Sigmoid colon (tissue), 6 donors: ENCODE measurements at regions not wholly inside any gene's neighbourhood (a gene's known extent, or its start where the extent isn't known, plus 50 kb on each side); places are given as distances from the start of the nearest gene placed in this dataset.

Experiments
- DNase-seq: peaks from one replicate; pipeline ENCODE4 v3.0.0-alpha.2; 2019
- H3K27ac ChIP-seq, 4 donors: fragments of 200-600 bp; sonication (generic); one replicate each; pipeline ENCODE4 v1.5.1; 2016 to 2019; ENCODE audit warnings: mild to moderate bottlenecking in 1 of 4
- H3K27me3 ChIP-seq, 3 donors: fragments of 200-600 bp; sonication (generic); one replicate each; pipeline ENCODE4 v1.5.1; 2019; ENCODE audit warnings: mild to moderate bottlenecking in 1 of 3
- H3K36me3 ChIP-seq, 4 donors: fragments of 200-600 bp; sonication (generic); one replicate each; pipeline ENCODE4 v1.5.1; 2016 to 2019
- H3K4me1 ChIP-seq, 4 donors: fragments of 200-600 bp; sonication (generic); one replicate each; pipeline ENCODE4 v1.5.1; 2017 to 2019
- H3K4me3 ChIP-seq, 4 donors: fragments of 200-600 bp; sonication (generic); one replicate each; pipeline ENCODE4 v1.5.1; 2017 to 2019; ENCODE audit warnings: mild to moderate bottlenecking in 2 of 4, moderate library complexity in 1 of 4
- H3K9me3 ChIP-seq, 4 donors: fragments of 200-600 bp in 3 of 4; sonication (generic) in 3 of 4; one replicate each; pipeline versions ENCODE4 v1.5.1 to v1.6.1; 2013 to 2019
- EP300 ChIP-seq, 4 donors: sonication (generic); formaldehyde crosslinking; IDR thresholded peaks; one replicate each; pipeline ENCODE4 v1.6.1; 2017; ENCODE audit warnings: antibody characterized with exemption in 4 of 4
- POLR2A ChIP-seq, 2 donors: fragments of 450-650 bp; IDR thresholded peaks; one replicate each; pipeline ENCODE4 v1.6.1; 2016; ENCODE audit warnings: antibody characterized with exemption in 2 of 2, mild to moderate bottlenecking in 2 of 2, moderate library complexity in 2 of 2
- POLR2AphosphoS5 ChIP-seq, 4 donors: sonication (generic); formaldehyde crosslinking; IDR thresholded peaks; one replicate each; pipeline ENCODE4 v1.6.1; 2017; ENCODE audit warnings: antibody characterized with exemption in 4 of 4
- WGBS, 2 donors: extraction: QIAGEN DNeasy Blood & Tissue Kit; methylation state at CpG; one replicate each; pipeline ENCODE4 v1.1.7; 2013; 5-methylcytosine and 5-hydroxymethylcytosine counted together
- intact Hi-C: fragments of 100-400 bp; cut with DNase I; formaldehyde crosslinking; loops from one replicate; pipeline ENCODE4 v1.15.1; 2023
- TF ChIP-seq, protein P1 (sequence below), 4 experiments: fragments of 450-650 bp in 3 of 4; fragments of 200-600 bp in 1 of 4; IDR thresholded peaks; one replicate each; pipeline ENCODE4 v1.5.1; 2016 to 2019; ENCODE audit warnings: antibody characterized with exemption in 4 of 4, mild to moderate bottlenecking in 3 of 4, moderate library complexity in 2 of 4
- donor health status: healthy with polysubstance abuse.
- donor health status: healthy.

- Histone ChIP-seq H3K36me3 (no peaks in the 10 kb centered on the region), H3K4me3 (no peak overlapping the region), H3K27me3 (no peaks in the 10 kb centered on the region), H3K9me3 (no peaks in the 10 kb centered on the region), H3K4me1 (no peaks in the 10 kb centered on the region), H3K27ac (no peak overlapping the region)
- no peak for DNase-seq
- no peak for TF ChIP-seq POLR2AphosphoS5 (IDR thresholded peaks at IDR 0.05)
- no peak for TF ChIP-seq POLR2A (IDR thresholded peaks at IDR 0.05)
- TF ChIP-seq, protein P1, sequence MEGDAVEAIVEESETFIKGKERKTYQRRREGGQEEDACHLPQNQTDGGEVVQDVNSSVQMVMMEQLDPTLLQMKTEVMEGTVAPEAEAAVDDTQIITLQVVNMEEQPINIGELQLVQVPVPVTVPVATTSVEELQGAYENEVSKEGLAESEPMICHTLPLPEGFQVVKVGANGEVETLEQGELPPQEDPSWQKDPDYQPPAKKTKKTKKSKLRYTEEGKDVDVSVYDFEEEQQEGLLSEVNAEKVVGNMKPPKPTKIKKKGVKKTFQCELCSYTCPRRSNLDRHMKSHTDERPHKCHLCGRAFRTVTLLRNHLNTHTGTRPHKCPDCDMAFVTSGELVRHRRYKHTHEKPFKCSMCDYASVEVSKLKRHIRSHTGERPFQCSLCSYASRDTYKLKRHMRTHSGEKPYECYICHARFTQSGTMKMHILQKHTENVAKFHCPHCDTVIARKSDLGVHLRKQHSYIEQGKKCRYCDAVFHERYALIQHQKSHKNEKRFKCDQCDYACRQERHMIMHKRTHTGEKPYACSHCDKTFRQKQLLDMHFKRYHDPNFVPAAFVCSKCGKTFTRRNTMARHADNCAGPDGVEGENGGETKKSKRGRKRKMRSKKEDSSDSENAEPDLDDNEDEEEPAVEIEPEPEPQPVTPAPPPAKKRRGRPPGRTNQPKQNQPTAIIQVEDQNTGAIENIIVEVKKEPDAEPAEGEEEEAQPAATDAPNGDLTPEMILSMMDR (IDR thresholded peaks at IDR 0.05): no peak
- TF ChIP-seq EP300 (IDR thresholded peaks at IDR 0.05): no peak
- intact Hi-C loops: no loop called here
- 70 to 81% methylated on average over 1 of the region's 1 CpG for WGBS, 2 donors
These were observed 122.5 kb upstream of the CNTN1 start for GRCh38 chr12:40569626-40570179.

DNA sequence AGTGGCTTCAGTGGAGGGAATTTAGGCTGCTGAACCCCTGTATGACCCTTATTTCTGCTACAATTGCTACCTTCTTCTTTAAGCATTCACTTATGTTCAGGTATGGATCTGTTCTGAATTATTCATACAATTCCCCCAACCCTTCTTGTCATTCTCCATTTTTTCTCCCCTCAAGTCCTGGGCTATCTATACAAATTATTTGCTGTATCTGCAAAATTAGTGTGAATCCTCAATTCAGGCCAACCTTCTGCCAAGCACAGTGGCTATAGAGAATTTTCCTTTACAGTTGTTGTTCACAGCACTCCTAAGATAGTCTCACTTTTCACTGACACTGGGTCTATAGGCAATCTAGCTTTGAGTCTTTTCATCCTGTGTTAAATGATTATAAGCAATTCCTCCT is 119.2 kb upstream of the CNTN1 start:
- no peaks in the 10 kb centered on the region for H3K9me3 ChIP-seq
- TF ChIP-seq POLR2A (IDR thresholded peaks at IDR 0.05): no peak
- TF ChIP-seq, protein P1 (IDR thresholded peaks at IDR 0.05): no peak
- TF ChIP-seq EP300 (IDR thresholded peaks at IDR 0.05): no peak
- TF ChIP-seq POLR2AphosphoS5 (IDR thresholded peaks at IDR 0.05): no peak
- H3K27me3 ChIP-seq: no peaks in the 10 kb centered on the region
- H3K36me3 ChIP-seq: no peaks in the 10 kb centered on the region
- H3K4me1 ChIP-seq: no peaks in the 10 kb centered on the region
- H3K4me3 ChIP-seq: no peak overlapping the region
- intact Hi-C loops: no loop called here
- H3K27ac ChIP-seq: no peak overlapping the region
- DNase-seq: no peak

GRCh38 chr12:40575987-40576386 is 116.3 kb upstream of the CNTN1 start:
- DNase-seq: no peak
- H3K4me1 ChIP-seq: no peaks in the 10 kb centered on the region
- H3K9me3 ChIP-seq: no peaks in the 10 kb centered on the region
- no peak for TF ChIP-seq POLR2A (IDR thresholded peaks at IDR 0.05)
- TF ChIP-seq, protein P1 (IDR thresholded peaks at IDR 0.05): no peak
- no peak for TF ChIP-seq POLR2AphosphoS5 (IDR thresholded peaks at IDR 0.05)
- no peak for TF ChIP-seq EP300 (IDR thresholded peaks at IDR 0.05)
- H3K4me3 ChIP-seq: no peak overlapping the region
- H3K27me3 ChIP-seq: no peaks in the 10 kb centered on the region
- intact Hi-C loops: no loop called here
- no peaks in the 10 kb centered on the region for H3K36me3 ChIP-seq
- no peak overlapping the region for H3K27ac ChIP-seq

- Histone ChIP-seq H3K4me1 (no peaks in the 10 kb centered on the region), H3K9me3 (peaks cover 0 to 6% (median 0%) of the 10 kb centered on the region in 4 donors), H3K36me3 (no peaks in the 10 kb centered on the region), H3K4me3 (no peak overlapping the region), H3K27me3 (no peaks in the 10 kb centered on the region), H3K27ac (no peak overlapping the region)
- no peak for DNase-seq
- TF ChIP-seq, protein P1 (IDR thresholded peaks at IDR 0.05): no peak
- no peak for TF ChIP-seq EP300 (IDR thresholded peaks at IDR 0.05)
- no peak for TF ChIP-seq POLR2AphosphoS5 (IDR thresholded peaks at IDR 0.05)
- TF ChIP-seq POLR2A (IDR thresholded peaks at IDR 0.05): no peak
- WGBS, 2 donors: 75 to 86% methylated on average over 1 of the region's 1 CpG
- intact Hi-C loops: no loop called here
These were observed 114.4 kb upstream of the CNTN1 start for GRCh38 chr12:40577834-40578233.

DNA sequence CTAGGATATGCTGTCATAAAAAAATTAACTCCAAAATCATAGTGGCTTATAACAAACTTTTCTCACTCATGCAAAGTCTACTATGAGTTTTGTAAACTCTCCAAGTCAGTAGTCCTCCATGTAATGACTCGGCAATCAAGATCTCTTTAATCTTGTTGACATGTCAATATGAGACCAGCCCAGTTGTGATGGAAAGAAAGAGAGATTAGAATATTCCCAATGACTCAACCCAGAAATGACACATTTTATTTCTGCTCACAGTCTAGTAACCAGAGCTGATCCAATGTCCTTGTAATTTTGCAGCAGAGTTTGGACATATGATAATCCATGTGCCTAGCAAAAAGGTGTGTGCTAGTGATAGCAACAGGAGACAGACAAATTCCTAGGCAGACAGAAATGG is 112.6 kb upstream of the CNTN1 start:
- TF ChIP-seq POLR2AphosphoS5 (IDR thresholded peaks at IDR 0.05): no peak
- no peak for TF ChIP-seq EP300 (IDR thresholded peaks at IDR 0.05)
- TF ChIP-seq, protein P1 (IDR thresholded peaks at IDR 0.05): no peak
- no peak for TF ChIP-seq POLR2A (IDR thresholded peaks at IDR 0.05)
- intact Hi-C loops: no loop called here
- Histone ChIP-seq H3K4me3 (no peak overlapping the region), H3K4me1 (no peaks in the 10 kb centered on the region), H3K9me3 (peaks cover 0 to 6% (median 0%) of the 10 kb centered on the region in 4 donors), H3K27me3 (no peaks in the 10 kb centered on the region), H3K36me3 (no peaks in the 10 kb centered on the region), H3K27ac (no peak overlapping the region)
- 88% methylated on average over 1 of the region's 1 CpG for WGBS, 2 donors
- DNase-seq: no peak
